SU-DHL-6 (cell line): ENCODE measurements at regions not wholly inside any gene's neighbourhood (a gene's known extent, or its start where the extent isn't known, plus 50 kb on each side); places are given as distances from the start of the nearest gene placed in this dataset.

Experiments used
- EZH2phosphoT487 ChIP-seq: fragments of 200-600 bp; sonication (generic), shearing (Covaris generic); conservative IDR thresholded peaks from 2 replicates; pipeline ENCODE4 v1.6.1; 2018; ENCODE audit warnings: mild to moderate bottlenecking, antibody characterized with exemption, low read length, moderate library complexity, mixed read lengths
- TF ChIP-seq, protein P1 (sequence below): fragments of 200-600 bp; sonication (generic); IDR thresholded peaks from one replicate; pipeline ENCODE4 v1.5.1; 2017; ENCODE audit warnings: antibody characterized with exemption, mild to moderate bottlenecking, low read length, moderate library complexity; ENCODE audit not compliant: insufficient read depth, poor library complexity, severe bottlenecking

DNA sequence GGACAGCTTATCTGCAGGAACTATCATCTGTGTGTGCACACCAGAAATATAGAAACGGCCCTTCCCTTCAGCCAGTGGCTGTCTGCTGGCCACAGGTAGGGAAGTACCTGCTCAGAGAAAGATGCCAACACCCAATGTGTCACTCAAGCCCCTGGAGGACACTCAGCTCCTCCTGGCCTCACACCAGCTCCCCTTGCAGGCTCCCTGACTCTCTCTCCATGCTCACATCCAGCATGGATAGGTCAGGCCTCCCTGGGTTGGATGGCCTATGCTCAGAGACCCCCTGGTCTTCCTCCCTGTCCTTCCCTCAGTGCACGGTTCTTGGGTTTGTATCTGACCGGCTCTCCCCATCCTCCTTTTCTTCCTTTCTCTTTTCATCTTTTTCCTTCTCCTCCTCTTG, 202.1 kb downstream of the BCL11B start:
- TF ChIP-seq, protein P1, sequence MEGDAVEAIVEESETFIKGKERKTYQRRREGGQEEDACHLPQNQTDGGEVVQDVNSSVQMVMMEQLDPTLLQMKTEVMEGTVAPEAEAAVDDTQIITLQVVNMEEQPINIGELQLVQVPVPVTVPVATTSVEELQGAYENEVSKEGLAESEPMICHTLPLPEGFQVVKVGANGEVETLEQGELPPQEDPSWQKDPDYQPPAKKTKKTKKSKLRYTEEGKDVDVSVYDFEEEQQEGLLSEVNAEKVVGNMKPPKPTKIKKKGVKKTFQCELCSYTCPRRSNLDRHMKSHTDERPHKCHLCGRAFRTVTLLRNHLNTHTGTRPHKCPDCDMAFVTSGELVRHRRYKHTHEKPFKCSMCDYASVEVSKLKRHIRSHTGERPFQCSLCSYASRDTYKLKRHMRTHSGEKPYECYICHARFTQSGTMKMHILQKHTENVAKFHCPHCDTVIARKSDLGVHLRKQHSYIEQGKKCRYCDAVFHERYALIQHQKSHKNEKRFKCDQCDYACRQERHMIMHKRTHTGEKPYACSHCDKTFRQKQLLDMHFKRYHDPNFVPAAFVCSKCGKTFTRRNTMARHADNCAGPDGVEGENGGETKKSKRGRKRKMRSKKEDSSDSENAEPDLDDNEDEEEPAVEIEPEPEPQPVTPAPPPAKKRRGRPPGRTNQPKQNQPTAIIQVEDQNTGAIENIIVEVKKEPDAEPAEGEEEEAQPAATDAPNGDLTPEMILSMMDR: no peak
- no peak for TF ChIP-seq EZH2phosphoT487
